DMS53 (cell line): ENCODE measurements at regions not wholly inside any gene's neighbourhood (a gene's known extent, or its start where the extent isn't known, plus 50 kb on each side); places are given as distances from the start of the nearest gene placed in this dataset.
"Not testable (repeated sequence)": the region's sequence is repeated elsewhere in the genome, so short reads cannot be mapped to it uniquely, and the experiment has no call there.

Source experiments
- DNase-seq: peaks from one replicate; lab custom pipeline; 2025; lab: John Stamatoyannopoulos, UW

GRCh38 chr10:105644559-105644958 lies 1003.5 kb downstream of the SORCS3 start:
- no peak for DNase-seq

GRCh38 chr10:105644091-105644490 lies 1003.0 kb downstream of the SORCS3 start:
- no peak for DNase-seq

GRCh38 chr10:105643660-105644059 lies 1002.6 kb downstream of the SORCS3 start:
- DNase-seq, result no peak

GRCh38 chr10:105634281-105634680 lies 993.2 kb downstream of the SORCS3 start:
- no peak for DNase-seq

DNA sequence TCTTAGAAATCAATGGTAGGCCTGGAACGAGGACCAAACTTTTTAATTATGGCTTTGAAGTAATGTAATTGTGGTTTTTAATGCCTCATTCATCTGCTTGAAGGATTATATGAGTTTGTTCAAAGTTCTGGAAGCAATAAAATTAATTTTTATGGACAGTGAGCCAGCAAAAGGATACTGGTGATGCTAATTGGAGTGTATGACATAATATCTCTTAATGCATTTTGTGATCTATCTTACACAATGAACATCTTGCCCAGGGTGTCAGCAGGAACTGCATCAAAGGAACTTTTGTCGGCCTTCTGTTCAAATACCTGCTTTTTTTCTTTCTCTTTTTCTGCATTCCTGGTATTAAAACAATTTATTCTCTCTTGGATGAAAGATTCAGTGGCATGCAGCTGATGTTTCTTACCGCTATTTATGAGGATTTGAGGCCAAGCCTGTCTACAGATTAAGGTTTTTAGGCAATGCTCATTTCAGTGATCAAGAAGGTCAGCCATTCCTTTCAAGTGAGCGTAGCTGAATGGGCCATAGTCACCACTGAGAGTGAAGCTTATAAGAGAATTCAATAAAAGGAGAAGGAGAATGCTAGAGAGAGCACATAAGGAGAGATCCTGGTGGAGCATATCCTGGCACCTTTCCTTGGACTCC lies 974.8 kb downstream of the SORCS3 start:
- DNase-seq, result no peak

DNA sequence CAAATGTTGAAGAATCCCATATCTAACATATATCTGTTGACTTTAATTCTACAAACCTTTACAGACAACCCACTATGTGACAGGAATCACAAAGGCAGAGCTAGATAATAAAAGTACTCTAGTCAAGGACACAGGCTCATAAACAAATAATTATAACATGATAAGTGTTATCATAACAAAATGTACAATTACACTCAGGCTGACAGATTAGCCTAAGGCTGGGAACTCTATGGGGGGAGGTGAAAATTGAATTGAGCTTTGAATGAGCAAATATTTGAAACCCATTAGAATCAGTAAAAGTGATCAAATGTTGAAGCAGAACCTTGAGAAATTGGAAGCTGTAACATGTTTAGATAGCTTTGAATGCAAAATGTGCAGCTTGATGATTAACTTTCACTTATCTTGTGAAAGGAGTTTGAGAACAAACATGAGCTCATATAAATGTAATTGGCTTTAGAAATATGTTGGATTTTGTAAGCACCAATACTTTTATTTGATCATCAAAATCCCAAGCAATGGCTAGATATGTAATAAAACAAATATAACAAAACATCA lies 970.2 kb downstream of the SORCS3 start:
- DNase-seq, result no peak

GRCh38 chr10:105609451-105609850 lies 968.4 kb downstream of the SORCS3 start:
- no peak for DNase-seq

- DNase-seq, result no peak
These were observed 964.8 kb downstream of the SORCS3 start for GRCh38 chr10:105605918-105606317.

DNA sequence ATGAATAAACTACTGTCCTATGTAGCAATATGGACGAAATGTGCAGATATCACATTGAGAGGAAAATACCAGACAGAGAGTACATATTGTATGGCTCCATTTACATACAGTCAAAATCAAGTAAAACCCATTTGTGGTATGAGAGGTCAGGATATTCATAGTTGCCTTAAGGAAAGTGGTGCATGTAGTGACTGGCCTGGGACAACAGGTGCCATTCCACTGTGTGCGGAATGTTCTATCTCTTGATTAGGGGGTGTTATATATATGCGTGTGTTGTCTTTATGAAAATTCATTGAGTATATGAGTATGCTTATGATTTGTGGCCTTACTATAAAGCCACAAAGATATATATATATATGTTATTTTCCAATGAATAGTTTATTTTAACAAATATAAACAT lies 964.0 kb downstream of the SORCS3 start:
- no peak for DNase-seq

- no peak for DNase-seq
These were observed 957.1 kb downstream of the SORCS3 start for GRCh38 chr10:105598207-105598606.

DNA sequence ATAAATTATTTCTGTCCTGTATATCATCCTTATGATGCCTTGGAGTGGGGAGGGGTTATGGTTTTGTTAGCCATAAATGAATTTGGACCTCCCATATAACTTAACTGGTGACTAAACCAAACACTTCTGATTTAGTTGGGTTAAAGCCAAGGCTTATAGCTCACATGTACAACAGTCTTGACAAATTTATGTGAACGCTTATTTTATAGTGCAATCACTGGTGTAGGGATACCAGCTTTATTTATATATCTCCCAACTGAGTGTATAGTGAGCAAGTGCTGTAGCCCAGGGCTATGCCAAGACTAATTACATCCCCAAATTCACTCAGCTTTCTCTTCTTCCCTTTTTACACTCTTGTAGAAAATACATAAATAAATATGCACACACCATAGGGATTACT lies 956.2 kb downstream of the SORCS3 start:
- DNase-seq, result no peak

GRCh38 chr10:105596749-105597148 lies 955.7 kb downstream of the SORCS3 start:
- no peak for DNase-seq

GRCh38 chr10:105594296-105594695 lies 953.2 kb downstream of the SORCS3 start:
- no peak for DNase-seq

DNA sequence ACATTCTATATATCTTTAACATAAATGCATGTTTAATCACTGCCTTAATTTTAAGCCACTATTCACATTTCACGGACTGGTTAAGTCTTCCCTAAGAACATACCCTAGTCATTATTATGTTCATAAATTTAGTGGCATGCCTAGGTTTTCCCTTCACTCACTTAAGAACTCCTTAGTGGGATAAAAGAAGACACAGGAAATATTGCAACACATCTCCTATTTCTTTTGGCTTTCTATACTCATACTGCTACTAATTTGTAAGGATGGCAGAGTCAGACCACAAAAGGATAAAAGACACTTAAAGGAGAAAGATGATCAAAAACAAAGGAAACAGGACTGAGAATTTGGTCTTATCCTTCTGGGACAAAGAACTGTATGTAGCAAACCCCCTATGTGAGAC lies 951.4 kb downstream of the SORCS3 start:
- DNase-seq, result no peak

- DNase-seq, result no peak
These were observed 945.5 kb downstream of the SORCS3 start for GRCh38 chr10:105586451-105587098.

DNA sequence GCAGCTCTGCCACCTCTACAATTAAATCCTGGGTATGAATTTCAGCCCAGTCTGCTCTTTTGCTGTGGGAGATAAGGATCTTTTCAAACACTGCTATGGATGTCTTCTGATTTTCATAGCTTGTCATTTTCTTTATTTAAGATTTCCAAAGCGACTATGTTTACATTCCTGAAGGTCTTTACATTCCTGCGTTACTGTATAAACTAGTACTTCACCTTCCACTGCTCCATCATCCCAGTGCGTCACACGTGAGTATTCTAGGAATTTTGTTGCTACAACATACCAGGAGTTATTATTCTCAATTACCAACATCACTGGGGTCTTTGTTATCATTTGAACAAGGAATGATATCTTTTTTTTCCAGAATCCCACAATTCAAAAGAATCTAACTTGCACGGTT lies 944.7 kb downstream of the SORCS3 start:
- no peak for DNase-seq

- no peak for DNase-seq
These were observed 944.1 kb downstream of the SORCS3 start for GRCh38 chr10:105585171-105585570.

GRCh38 chr10:105579112-105579511 lies 938.0 kb downstream of the SORCS3 start:
- DNase-seq, result no peak

- DNase-seq, result no peak
These were observed 936.9 kb downstream of the SORCS3 start for GRCh38 chr10:105577865-105578607.

DNA sequence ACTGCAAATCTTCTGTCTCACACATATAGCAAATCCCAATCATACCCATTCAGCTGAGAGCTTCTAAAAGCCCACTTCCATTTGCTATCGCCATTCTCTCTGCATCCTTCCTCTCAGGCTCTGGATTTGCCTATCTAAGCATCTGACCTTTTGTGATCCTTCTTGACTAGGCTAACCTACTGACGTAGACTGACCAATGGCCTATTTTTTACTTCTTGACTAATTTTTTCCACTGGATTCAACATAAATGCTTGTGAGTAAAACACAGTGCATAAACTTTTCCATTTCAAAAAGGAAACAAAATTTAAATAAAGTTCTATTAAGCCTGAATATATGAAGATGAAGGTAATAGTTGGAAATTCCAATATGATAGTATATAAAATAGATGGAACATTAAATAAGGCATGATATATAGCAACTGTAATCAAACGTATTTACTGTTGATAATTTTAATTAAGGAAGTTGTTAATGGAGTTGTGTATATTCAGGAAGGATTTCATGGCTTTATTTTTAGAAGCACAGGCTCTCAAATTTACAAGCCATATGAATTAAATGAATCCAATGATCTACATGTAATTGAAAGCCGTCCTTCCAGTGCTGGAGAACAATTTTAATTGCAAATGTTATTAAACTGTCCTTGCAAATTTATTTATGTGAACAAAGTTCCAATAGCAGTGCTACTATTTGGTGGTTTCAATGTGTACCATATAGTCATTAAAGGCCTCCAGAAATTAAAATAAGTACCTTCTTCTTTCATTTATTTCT lies 918.4 kb downstream of the SORCS3 start:
- DNase-seq, result no peak

- not testable (repeated sequence) for DNase-seq
These were observed 909.4 kb downstream of the SORCS3 start for GRCh38 chr10:105550453-105550852.

DNA sequence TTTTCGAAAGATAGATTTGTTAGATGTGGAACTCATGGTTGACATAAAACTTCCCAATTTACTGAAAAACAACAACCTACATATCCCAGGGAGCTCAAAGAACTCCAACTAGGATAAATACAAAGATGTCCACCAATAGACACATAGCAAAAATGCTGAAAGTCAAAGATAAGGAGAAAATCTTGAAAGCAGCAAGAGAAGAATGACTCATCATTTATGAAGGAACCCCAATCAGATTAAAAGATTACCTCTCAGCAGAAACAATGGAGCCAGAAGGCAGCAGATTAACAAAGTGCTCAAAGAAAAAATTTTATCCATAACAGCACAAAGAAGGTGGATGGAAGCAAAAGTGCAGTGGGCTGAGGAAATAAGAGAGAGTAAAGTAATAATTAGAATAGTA lies 908.6 kb downstream of the SORCS3 start:
- DNase-seq, result no peak
